GM23338 (cell line): ENCODE measurements at regions not wholly inside any gene's neighbourhood (a gene's known extent, or its start where the extent isn't known, plus 50 kb on each side); places are given as distances from the start of the nearest gene placed in this dataset.

ENCODE experiments used
- ATAC-seq: fragments of 200-7000 bp; cut with Tn5 transposase; 3 replicates; pipeline ENCODE4 v1.9.1; 2020
- DNase-seq: peaks from one replicate; pipeline ENCODE4 v3.0.0-alpha.2; 2015; ENCODE audit warnings: low spot score
- H2AFZ ChIP-seq: fragments of 200-600 bp; sonication (generic); 2 replicates; pipeline ENCODE4 v1.8.0; 2016; ENCODE audit warnings: antibody characterized with exemption, mild to moderate bottlenecking, moderate library complexity
- H3F3A ChIP-seq: fragments of 200-600 bp; sonication (generic); replicated peaks from 2 replicates; pipeline ENCODE4 v1.8.0; 2017; ENCODE audit warnings: antibody characterized with exemption, mixed run types, low read depth
- H3K27ac ChIP-seq: fragments of 200-600 bp; sonication (generic); 2 replicates; pipeline ENCODE4 v1.6.1; 2016; ENCODE audit warnings: low read depth
- H3K27me3 ChIP-seq: fragments of 200-600 bp; sonication (generic); 2 replicates; pipeline ENCODE4 v1.8.0; 2016; ENCODE audit warnings: mild to moderate bottlenecking, mixed run types, moderate library complexity; ENCODE audit not compliant: insufficient read depth
- H3K36me3 ChIP-seq: fragments of 200-600 bp; sonication (generic); 2 replicates; pipeline ENCODE4 v1.8.0; 2016; ENCODE audit warnings: mild to moderate bottlenecking; ENCODE audit not compliant: insufficient read depth
- H3K4me1 ChIP-seq: fragments of 200-600 bp; sonication (generic); 2 replicates; pipeline ENCODE4 v1.8.0; 2016; ENCODE audit warnings: mild to moderate bottlenecking, moderate library complexity; ENCODE audit not compliant: insufficient read depth
- H3K4me2 ChIP-seq: fragments of 200-600 bp; sonication (generic); 2 replicates; pipeline ENCODE4 v1.7.1; 2017; ENCODE audit warnings: mixed run types
- H3K4me3 ChIP-seq: fragments of 200-600 bp; sonication (generic); 2 replicates; pipeline ENCODE4 v1.6.1; 2016; ENCODE audit warnings: mixed run types
- H3K79me2 ChIP-seq: fragments of 200-600 bp; sonication (generic); replicated peaks from 2 replicates; pipeline ENCODE4 v1.8.0; 2017; ENCODE audit warnings: mild to moderate bottlenecking; ENCODE audit not compliant: insufficient read depth
- H3K9me2 ChIP-seq: fragments of 200-600 bp; sonication (generic); 2 replicates; pipeline ENCODE4 v1.8.0; 2017; ENCODE audit not compliant: insufficient read depth
- H4K20me1 ChIP-seq: fragments of 200-600 bp; sonication (generic); replicated peaks from 2 replicates; pipeline ENCODE4 v1.8.0; 2017; ENCODE audit warnings: mild to moderate bottlenecking; ENCODE audit not compliant: insufficient read depth
- H3K27ac Mint-ChIP-seq: 2 replicates; pipeline ENCODE4 v1.8.0; 2020; ENCODE audit warnings: inconsistent platforms, mild to moderate bottlenecking, moderate library complexity, mixed read lengths
- H3K27me3 Mint-ChIP-seq: 3 replicates; pipeline ENCODE4 v1.8.0; 2022; ENCODE audit warnings: low read depth, mild to moderate bottlenecking, moderate library complexity, mixed read lengths, inconsistent platforms; ENCODE audit not compliant: insufficient read depth, poor library complexity
- H3K36me3 Mint-ChIP-seq: 3 replicates; pipeline ENCODE4 v1.8.0; 2021; ENCODE audit warnings: low read depth, mild to moderate bottlenecking, inconsistent platforms, moderate library complexity, mixed read lengths
- H3K4me1 Mint-ChIP-seq: 3 replicates; pipeline ENCODE4 v1.8.0; 2020; ENCODE audit warnings: mild to moderate bottlenecking, inconsistent platforms, mixed read lengths
- H3K4me3 Mint-ChIP-seq: 3 replicates; pipeline ENCODE4 v1.8.0; 2021; ENCODE audit warnings: moderate library complexity, mild to moderate bottlenecking, inconsistent platforms, mixed read lengths
- H3K9me3 Mint-ChIP-seq: 3 replicates; pipeline ENCODE4 v1.8.0; 2020; ENCODE audit warnings: moderate library complexity, mild to moderate bottlenecking, inconsistent platforms, mixed read lengths
- CREB1 ChIP-seq: fragments of 250-450 bp; sonication (Bioruptor Pico); IDR thresholded peaks from 2 replicates; pipeline ENCODE4 v1.5.0; 2020; ENCODE audit warnings: low read depth, mild to moderate bottlenecking, moderate library complexity
- ETS1 ChIP-seq: IDR thresholded peaks from 2 replicates; pipeline ENCODE4 v1.6.1; 2016; ENCODE audit warnings: antibody characterized with exemption
- EZH2 ChIP-seq: fragments of 200-600 bp; sonication (generic); IDR thresholded peaks from one replicate; pipeline ENCODE4 v1.8.0; 2017; ENCODE audit warnings: antibody characterized with exemption, mild to moderate bottlenecking, low read depth; ENCODE audit not compliant: unreplicated experiment
- EZH2phosphoT487 ChIP-seq: fragments of 200-600 bp; sonication (generic); IDR thresholded peaks from one replicate; pipeline ENCODE4 v1.8.1; 2018; ENCODE audit warnings: antibody characterized with exemption; ENCODE audit not compliant: unreplicated experiment
- JUNB ChIP-seq: IDR thresholded peaks from one replicate; pipeline ENCODE4 v1.6.1; 2016; ENCODE audit warnings: antibody characterized with exemption; ENCODE audit not compliant: unreplicated experiment
- NANOG ChIP-seq: IDR thresholded peaks from 2 replicates; pipeline ENCODE4 v1.6.1; 2016; ENCODE audit warnings: antibody characterized with exemption, borderline replicate concordance
- POLR2AphosphoS5 ChIP-seq: IDR thresholded peaks from 2 replicates; pipeline ENCODE4 v1.6.1; 2016; ENCODE audit warnings: antibody characterized with exemption, low read depth
- STAT1 ChIP-seq: IDR thresholded peaks from one replicate; pipeline ENCODE4 v1.6.1; 2016; ENCODE audit warnings: antibody characterized with exemption; ENCODE audit not compliant: unreplicated experiment
- ZNF114 ChIP-seq: fragments of 250-450 bp; sonication (Bioruptor Pico); IDR thresholded peaks from 2 replicates; pipeline ENCODE4 v1.5.0; 2020; ENCODE audit warnings: mild to moderate bottlenecking, moderate library complexity
- ZNF331 ChIP-seq: fragments of 250-450 bp; sonication (Bioruptor Pico); IDR thresholded peaks from 2 replicates; pipeline ENCODE4 v1.5.0; 2020; ENCODE audit warnings: low read depth, mild to moderate bottlenecking, moderate library complexity
- ZNF462 ChIP-seq: fragments of 250-450 bp; sonication (Bioruptor Pico); IDR thresholded peaks from 2 replicates; pipeline ENCODE4 v1.5.0; 2020; ENCODE audit warnings: mild to moderate bottlenecking, moderate library complexity
- TF ChIP-seq, protein P1 (sequence below), 2 experiments: fragments of 200-600 bp in 1 of 2; sonication (generic) in 1 of 2; conservative IDR thresholded peaks; 2 replicates each; pipeline versions ENCODE4 v1.5.1 to v1.6.1; 2016 to 2017; ENCODE audit warnings: antibody characterized with exemption in 2 of 2, low read depth in 2 of 2, mild to moderate bottlenecking in 2 of 2, moderate library complexity in 1 of 2
- TF ChIP-seq, protein P2 (sequence below): IDR thresholded peaks from one replicate; pipeline ENCODE4 v1.6.1; 2018; ENCODE audit warnings: antibody characterized with exemption; ENCODE audit not compliant: unreplicated experiment

DNA sequence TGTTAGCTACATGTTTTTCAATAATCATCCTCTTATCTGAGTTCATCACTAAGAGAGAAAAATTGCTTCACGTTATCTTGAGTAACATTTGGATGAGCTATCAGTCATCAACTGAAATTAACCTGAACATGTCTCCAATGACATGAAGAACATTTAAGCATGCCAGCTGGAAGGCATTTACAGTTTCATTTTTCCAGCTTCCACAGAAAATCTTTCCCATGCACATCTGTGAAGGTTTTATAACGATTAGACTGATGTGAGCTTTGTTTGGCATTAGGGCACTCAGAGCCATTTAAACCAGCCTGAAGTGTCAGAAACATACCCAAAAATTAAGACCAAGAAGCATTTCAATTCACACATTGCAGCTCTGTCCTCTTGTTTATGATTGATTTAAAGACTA is 235.8 kb upstream of the ARHGEF26 start:
- no peaks in the 10 kb centered on the region for H3K36me3 Mint-ChIP-seq
- no peaks in the 10 kb centered on the region for H3K27me3 ChIP-seq
- TF ChIP-seq JUNB (no peak), ETS1 (no peak), POLR2AphosphoS5 (no peak), ZNF114 (no peak), ZNF331 (CRISPR knock-in tag) (no peak), CREB1 (no peak), EZH2 (no peak), ZNF462 (CRISPR knock-in tag) (no peak), NANOG (no peak), STAT1 (no peak), EZH2phosphoT487 (no peak)
- TF ChIP-seq, protein P1, sequence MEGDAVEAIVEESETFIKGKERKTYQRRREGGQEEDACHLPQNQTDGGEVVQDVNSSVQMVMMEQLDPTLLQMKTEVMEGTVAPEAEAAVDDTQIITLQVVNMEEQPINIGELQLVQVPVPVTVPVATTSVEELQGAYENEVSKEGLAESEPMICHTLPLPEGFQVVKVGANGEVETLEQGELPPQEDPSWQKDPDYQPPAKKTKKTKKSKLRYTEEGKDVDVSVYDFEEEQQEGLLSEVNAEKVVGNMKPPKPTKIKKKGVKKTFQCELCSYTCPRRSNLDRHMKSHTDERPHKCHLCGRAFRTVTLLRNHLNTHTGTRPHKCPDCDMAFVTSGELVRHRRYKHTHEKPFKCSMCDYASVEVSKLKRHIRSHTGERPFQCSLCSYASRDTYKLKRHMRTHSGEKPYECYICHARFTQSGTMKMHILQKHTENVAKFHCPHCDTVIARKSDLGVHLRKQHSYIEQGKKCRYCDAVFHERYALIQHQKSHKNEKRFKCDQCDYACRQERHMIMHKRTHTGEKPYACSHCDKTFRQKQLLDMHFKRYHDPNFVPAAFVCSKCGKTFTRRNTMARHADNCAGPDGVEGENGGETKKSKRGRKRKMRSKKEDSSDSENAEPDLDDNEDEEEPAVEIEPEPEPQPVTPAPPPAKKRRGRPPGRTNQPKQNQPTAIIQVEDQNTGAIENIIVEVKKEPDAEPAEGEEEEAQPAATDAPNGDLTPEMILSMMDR (conservative IDR thresholded peaks at IDR 0.05; ENCODE audit: low read depth in 2 of 2) = no peak
- TF ChIP-seq, protein P2, sequence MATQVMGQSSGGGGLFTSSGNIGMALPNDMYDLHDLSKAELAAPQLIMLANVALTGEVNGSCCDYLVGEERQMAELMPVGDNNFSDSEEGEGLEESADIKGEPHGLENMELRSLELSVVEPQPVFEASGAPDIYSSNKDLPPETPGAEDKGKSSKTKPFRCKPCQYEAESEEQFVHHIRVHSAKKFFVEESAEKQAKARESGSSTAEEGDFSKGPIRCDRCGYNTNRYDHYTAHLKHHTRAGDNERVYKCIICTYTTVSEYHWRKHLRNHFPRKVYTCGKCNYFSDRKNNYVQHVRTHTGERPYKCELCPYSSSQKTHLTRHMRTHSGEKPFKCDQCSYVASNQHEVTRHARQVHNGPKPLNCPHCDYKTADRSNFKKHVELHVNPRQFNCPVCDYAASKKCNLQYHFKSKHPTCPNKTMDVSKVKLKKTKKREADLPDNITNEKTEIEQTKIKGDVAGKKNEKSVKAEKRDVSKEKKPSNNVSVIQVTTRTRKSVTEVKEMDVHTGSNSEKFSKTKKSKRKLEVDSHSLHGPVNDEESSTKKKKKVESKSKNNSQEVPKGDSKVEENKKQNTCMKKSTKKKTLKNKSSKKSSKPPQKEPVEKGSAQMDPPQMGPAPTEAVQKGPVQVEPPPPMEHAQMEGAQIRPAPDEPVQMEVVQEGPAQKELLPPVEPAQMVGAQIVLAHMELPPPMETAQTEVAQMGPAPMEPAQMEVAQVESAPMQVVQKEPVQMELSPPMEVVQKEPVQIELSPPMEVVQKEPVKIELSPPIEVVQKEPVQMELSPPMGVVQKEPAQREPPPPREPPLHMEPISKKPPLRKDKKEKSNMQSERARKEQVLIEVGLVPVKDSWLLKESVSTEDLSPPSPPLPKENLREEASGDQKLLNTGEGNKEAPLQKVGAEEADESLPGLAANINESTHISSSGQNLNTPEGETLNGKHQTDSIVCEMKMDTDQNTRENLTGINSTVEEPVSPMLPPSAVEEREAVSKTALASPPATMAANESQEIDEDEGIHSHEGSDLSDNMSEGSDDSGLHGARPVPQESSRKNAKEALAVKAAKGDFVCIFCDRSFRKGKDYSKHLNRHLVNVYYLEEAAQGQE = no peak
- H3K4me3 ChIP-seq = no peak overlapping the region
- H4K20me1 ChIP-seq = no peaks in the 10 kb centered on the region
- ATAC-seq = no peak
- H3F3A ChIP-seq = no peaks in the 10 kb centered on the region
- H3K27ac ChIP-seq = no peak overlapping the region
- no peaks in the 10 kb centered on the region for H3K9me3 Mint-ChIP-seq
- no peak overlapping the region for H2AFZ ChIP-seq
- H3K4me1 Mint-ChIP-seq = no peaks in the 10 kb centered on the region
- no peak for DNase-seq
- H3K27ac Mint-ChIP-seq = no peak overlapping the region
- no peaks in the 10 kb centered on the region for H3K27me3 Mint-ChIP-seq
- no peaks in the 10 kb centered on the region for H3K36me3 ChIP-seq
- H3K4me1 ChIP-seq = no peaks in the 10 kb centered on the region
- H3K4me2 ChIP-seq = no peak overlapping the region
- H3K79me2 ChIP-seq = no peaks in the 10 kb centered on the region
- H3K9me2 ChIP-seq = no peaks in the 10 kb centered on the region
- H3K4me3 Mint-ChIP-seq = no peak overlapping the region
